GM23338 (cell line): ENCODE measurements at regions not wholly inside any gene's neighbourhood (a gene's known extent, or its start where the extent isn't known, plus 50 kb on each side); places are given as distances from the start of the nearest gene placed in this dataset.

Experiments
- ATAC-seq: fragments of 200-7000 bp; cut with Tn5 transposase; 3 replicates; pipeline ENCODE4 v1.9.1; 2020
- DNase-seq: peaks from one replicate; pipeline ENCODE4 v3.0.0-alpha.2; 2015; ENCODE audit warnings: low spot score
- H2AFZ ChIP-seq: fragments of 200-600 bp; sonication (generic); 2 replicates; pipeline ENCODE4 v1.8.0; 2016; ENCODE audit warnings: antibody characterized with exemption, mild to moderate bottlenecking, moderate library complexity
- H3F3A ChIP-seq: fragments of 200-600 bp; sonication (generic); replicated peaks from 2 replicates; pipeline ENCODE4 v1.8.0; 2017; ENCODE audit warnings: antibody characterized with exemption, mixed run types, low read depth
- H3K27ac ChIP-seq: fragments of 200-600 bp; sonication (generic); 2 replicates; pipeline ENCODE4 v1.6.1; 2016; ENCODE audit warnings: low read depth
- H3K27me3 ChIP-seq: fragments of 200-600 bp; sonication (generic); 2 replicates; pipeline ENCODE4 v1.8.0; 2016; ENCODE audit warnings: mild to moderate bottlenecking, mixed run types, moderate library complexity; ENCODE audit not compliant: insufficient read depth
- H3K36me3 ChIP-seq: fragments of 200-600 bp; sonication (generic); 2 replicates; pipeline ENCODE4 v1.8.0; 2016; ENCODE audit warnings: mild to moderate bottlenecking; ENCODE audit not compliant: insufficient read depth
- H3K4me1 ChIP-seq: fragments of 200-600 bp; sonication (generic); 2 replicates; pipeline ENCODE4 v1.8.0; 2016; ENCODE audit warnings: mild to moderate bottlenecking, moderate library complexity; ENCODE audit not compliant: insufficient read depth
- H3K4me2 ChIP-seq: fragments of 200-600 bp; sonication (generic); 2 replicates; pipeline ENCODE4 v1.7.1; 2017; ENCODE audit warnings: mixed run types
- H3K4me3 ChIP-seq: fragments of 200-600 bp; sonication (generic); 2 replicates; pipeline ENCODE4 v1.6.1; 2016; ENCODE audit warnings: mixed run types
- H3K79me2 ChIP-seq: fragments of 200-600 bp; sonication (generic); replicated peaks from 2 replicates; pipeline ENCODE4 v1.8.0; 2017; ENCODE audit warnings: mild to moderate bottlenecking; ENCODE audit not compliant: insufficient read depth
- H3K9me2 ChIP-seq: fragments of 200-600 bp; sonication (generic); 2 replicates; pipeline ENCODE4 v1.8.0; 2017; ENCODE audit not compliant: insufficient read depth
- H4K20me1 ChIP-seq: fragments of 200-600 bp; sonication (generic); replicated peaks from 2 replicates; pipeline ENCODE4 v1.8.0; 2017; ENCODE audit warnings: mild to moderate bottlenecking; ENCODE audit not compliant: insufficient read depth
- H3K27ac Mint-ChIP-seq: 2 replicates; pipeline ENCODE4 v1.8.0; 2020; ENCODE audit warnings: inconsistent platforms, mild to moderate bottlenecking, moderate library complexity, mixed read lengths
- H3K27me3 Mint-ChIP-seq: 3 replicates; pipeline ENCODE4 v1.8.0; 2022; ENCODE audit warnings: low read depth, mild to moderate bottlenecking, moderate library complexity, mixed read lengths, inconsistent platforms; ENCODE audit not compliant: insufficient read depth, poor library complexity
- H3K36me3 Mint-ChIP-seq: 3 replicates; pipeline ENCODE4 v1.8.0; 2021; ENCODE audit warnings: low read depth, mild to moderate bottlenecking, inconsistent platforms, moderate library complexity, mixed read lengths
- H3K4me1 Mint-ChIP-seq: 3 replicates; pipeline ENCODE4 v1.8.0; 2020; ENCODE audit warnings: mild to moderate bottlenecking, inconsistent platforms, mixed read lengths
- H3K4me3 Mint-ChIP-seq: 3 replicates; pipeline ENCODE4 v1.8.0; 2021; ENCODE audit warnings: moderate library complexity, mild to moderate bottlenecking, inconsistent platforms, mixed read lengths
- H3K9me3 Mint-ChIP-seq: 3 replicates; pipeline ENCODE4 v1.8.0; 2020; ENCODE audit warnings: moderate library complexity, mild to moderate bottlenecking, inconsistent platforms, mixed read lengths
- CREB1 ChIP-seq: fragments of 250-450 bp; sonication (Bioruptor Pico); IDR thresholded peaks from 2 replicates; pipeline ENCODE4 v1.5.0; 2020; ENCODE audit warnings: low read depth, mild to moderate bottlenecking, moderate library complexity
- EZH2 ChIP-seq: fragments of 200-600 bp; sonication (generic); IDR thresholded peaks from one replicate; pipeline ENCODE4 v1.8.0; 2017; ENCODE audit warnings: antibody characterized with exemption, mild to moderate bottlenecking, low read depth; ENCODE audit not compliant: unreplicated experiment
- EZH2phosphoT487 ChIP-seq: fragments of 200-600 bp; sonication (generic); IDR thresholded peaks from one replicate; pipeline ENCODE4 v1.8.1; 2018; ENCODE audit warnings: antibody characterized with exemption; ENCODE audit not compliant: unreplicated experiment
- JUNB ChIP-seq: IDR thresholded peaks from one replicate; pipeline ENCODE4 v1.6.1; 2016; ENCODE audit warnings: antibody characterized with exemption; ENCODE audit not compliant: unreplicated experiment
- NANOG ChIP-seq: IDR thresholded peaks from 2 replicates; pipeline ENCODE4 v1.6.1; 2016; ENCODE audit warnings: antibody characterized with exemption, borderline replicate concordance
- POLR2AphosphoS5 ChIP-seq: IDR thresholded peaks from 2 replicates; pipeline ENCODE4 v1.6.1; 2016; ENCODE audit warnings: antibody characterized with exemption, low read depth
- STAT1 ChIP-seq: IDR thresholded peaks from one replicate; pipeline ENCODE4 v1.6.1; 2016; ENCODE audit warnings: antibody characterized with exemption; ENCODE audit not compliant: unreplicated experiment
- ZNF114 ChIP-seq: fragments of 250-450 bp; sonication (Bioruptor Pico); IDR thresholded peaks from 2 replicates; pipeline ENCODE4 v1.5.0; 2020; ENCODE audit warnings: mild to moderate bottlenecking, moderate library complexity
- ZNF331 ChIP-seq: fragments of 250-450 bp; sonication (Bioruptor Pico); IDR thresholded peaks from 2 replicates; pipeline ENCODE4 v1.5.0; 2020; ENCODE audit warnings: low read depth, mild to moderate bottlenecking, moderate library complexity
- TF ChIP-seq, protein P1 (sequence below): fragments of 250-450 bp; sonication (Bioruptor Pico); IDR thresholded peaks from 2 replicates; pipeline ENCODE4 v1.5.0; 2020; ENCODE audit warnings: mild to moderate bottlenecking, moderate library complexity
- TF ChIP-seq, protein P2 (sequence below): IDR thresholded peaks from 2 replicates; pipeline ENCODE4 v1.6.1; 2016; ENCODE audit warnings: antibody characterized with exemption
- TF ChIP-seq, protein P3 (sequence below): IDR thresholded peaks from one replicate; pipeline ENCODE4 v1.6.1; 2018; ENCODE audit warnings: antibody characterized with exemption; ENCODE audit not compliant: unreplicated experiment
- TF ChIP-seq, protein P4 (sequence below), 2 experiments: fragments of 200-600 bp in 1 of 2; sonication (generic) in 1 of 2; conservative IDR thresholded peaks; 2 replicates each; pipeline versions ENCODE4 v1.5.1 to v1.6.1; 2016 to 2017; ENCODE audit warnings: antibody characterized with exemption in 2 of 2, low read depth in 2 of 2, mild to moderate bottlenecking in 2 of 2, moderate library complexity in 1 of 2

- no peak overlapping the region for H3K4me3 ChIP-seq
- H4K20me1 ChIP-seq = no peaks in the 10 kb centered on the region
- ATAC-seq (no peak), DNase-seq (no peak)
- Mint-ChIP-seq H3K4me1 (peaks cover 33% of the 10 kb centered on the region), H3K9me3 (no peaks in the 10 kb centered on the region), H3K27me3 (peaks cover 5% of the 10 kb centered on the region), H3K4me3 (no peak overlapping the region), H3K27ac (no peak overlapping the region), H3K36me3 (no peaks in the 10 kb centered on the region)
- peaks cover 9% of the 10 kb centered on the region for H3K4me1 ChIP-seq
- H3K27ac ChIP-seq = no peak overlapping the region
- no peaks in the 10 kb centered on the region for H3F3A ChIP-seq
- H3K36me3 ChIP-seq = no peaks in the 10 kb centered on the region
- H3K27me3 ChIP-seq = no peaks in the 10 kb centered on the region
- H3K4me2 ChIP-seq = no peak overlapping the region
- H3K9me2 ChIP-seq = no peaks in the 10 kb centered on the region
- no peaks in the 10 kb centered on the region for H3K79me2 ChIP-seq
- no peak overlapping the region; the same call in 1 of the 2 replicates for H2AFZ ChIP-seq
- no peak for TF ChIP-seq ZNF114
- no peak for TF ChIP-seq STAT1
- TF ChIP-seq EZH2 = no peak
- no peak for TF ChIP-seq EZH2phosphoT487
- TF ChIP-seq, protein P1, sequence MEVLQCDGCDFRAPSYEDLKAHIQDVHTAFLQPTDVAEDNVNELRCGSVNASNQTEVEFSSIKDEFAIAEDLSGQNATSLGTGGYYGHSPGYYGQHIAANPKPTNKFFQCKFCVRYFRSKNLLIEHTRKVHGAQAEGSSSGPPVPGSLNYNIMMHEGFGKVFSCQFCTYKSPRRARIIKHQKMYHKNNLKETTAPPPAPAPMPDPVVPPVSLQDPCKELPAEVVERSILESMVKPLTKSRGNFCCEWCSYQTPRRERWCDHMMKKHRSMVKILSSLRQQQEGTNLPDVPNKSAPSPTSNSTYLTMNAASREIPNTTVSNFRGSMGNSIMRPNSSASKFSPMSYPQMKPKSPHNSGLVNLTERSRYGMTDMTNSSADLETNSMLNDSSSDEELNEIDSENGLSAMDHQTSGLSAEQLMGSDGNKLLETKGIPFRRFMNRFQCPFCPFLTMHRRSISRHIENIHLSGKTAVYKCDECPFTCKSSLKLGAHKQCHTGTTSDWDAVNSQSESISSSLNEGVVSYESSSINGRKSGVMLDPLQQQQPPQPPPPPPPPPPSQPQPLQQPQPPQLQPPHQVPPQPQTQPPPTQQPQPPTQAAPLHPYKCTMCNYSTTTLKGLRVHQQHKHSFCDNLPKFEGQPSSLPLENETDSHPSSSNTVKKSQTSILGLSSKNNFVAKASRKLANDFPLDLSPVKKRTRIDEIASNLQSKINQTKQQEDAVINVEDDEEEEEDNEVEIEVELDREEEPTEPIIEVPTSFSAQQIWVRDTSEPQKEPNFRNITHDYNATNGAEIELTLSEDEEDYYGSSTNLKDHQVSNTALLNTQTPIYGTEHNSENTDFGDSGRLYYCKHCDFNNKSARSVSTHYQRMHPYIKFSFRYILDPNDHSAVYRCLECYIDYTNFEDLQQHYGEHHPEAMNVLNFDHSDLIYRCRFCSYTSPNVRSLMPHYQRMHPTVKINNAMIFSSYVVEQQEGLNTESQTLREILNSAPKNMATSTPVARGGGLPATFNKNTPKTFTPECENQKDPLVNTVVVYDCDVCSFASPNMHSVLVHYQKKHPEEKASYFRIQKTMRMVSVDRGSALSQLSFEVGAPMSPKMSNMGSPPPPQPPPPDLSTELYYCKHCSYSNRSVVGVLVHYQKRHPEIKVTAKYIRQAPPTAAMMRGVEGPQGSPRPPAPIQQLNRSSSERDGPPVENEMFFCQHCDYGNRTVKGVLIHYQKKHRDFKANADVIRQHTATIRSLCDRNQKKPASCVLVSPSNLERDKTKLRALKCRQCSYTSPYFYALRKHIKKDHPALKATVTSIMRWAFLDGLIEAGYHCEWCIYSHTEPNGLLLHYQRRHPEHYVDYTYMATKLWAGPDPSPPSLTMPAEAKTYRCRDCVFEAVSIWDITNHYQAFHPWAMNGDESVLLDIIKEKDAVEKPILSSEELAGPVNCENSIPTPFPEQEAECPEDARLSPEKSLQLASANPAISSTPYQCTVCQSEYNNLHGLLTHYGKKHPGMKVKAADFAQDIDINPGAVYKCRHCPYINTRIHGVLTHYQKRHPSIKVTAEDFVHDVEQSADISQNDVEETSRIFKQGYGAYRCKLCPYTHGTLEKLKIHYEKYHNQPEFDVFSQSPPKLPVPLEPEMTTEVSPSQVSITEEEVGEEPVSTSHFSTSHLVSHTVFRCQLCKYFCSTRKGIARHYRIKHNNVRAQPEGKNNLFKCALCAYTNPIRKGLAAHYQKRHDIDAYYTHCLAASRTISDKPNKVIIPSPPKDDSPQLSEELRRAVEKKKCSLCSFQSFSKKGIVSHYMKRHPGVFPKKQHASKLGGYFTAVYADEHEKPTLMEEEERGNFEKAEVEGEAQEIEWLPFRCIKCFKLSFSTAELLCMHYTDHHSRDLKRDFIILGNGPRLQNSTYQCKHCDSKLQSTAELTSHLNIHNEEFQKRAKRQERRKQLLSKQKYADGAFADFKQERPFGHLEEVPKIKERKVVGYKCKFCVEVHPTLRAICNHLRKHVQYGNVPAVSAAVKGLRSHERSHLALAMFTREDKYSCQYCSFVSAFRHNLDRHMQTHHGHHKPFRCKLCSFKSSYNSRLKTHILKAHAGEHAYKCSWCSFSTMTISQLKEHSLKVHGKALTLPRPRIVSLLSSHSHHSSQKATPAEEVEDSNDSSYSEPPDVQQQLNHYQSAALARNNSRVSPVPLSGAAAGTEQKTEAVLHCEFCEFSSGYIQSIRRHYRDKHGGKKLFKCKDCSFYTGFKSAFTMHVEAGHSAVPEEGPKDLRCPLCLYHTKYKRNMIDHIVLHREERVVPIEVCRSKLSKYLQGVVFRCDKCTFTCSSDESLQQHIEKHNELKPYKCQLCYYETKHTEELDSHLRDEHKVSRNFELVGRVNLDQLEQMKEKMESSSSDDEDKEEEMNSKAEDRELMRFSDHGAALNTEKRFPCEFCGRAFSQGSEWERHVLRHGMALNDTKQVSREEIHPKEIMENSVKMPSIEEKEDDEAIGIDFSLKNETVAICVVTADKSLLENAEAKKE (CRISPR knock-in tag) = no peak
- TF ChIP-seq, protein P2, sequence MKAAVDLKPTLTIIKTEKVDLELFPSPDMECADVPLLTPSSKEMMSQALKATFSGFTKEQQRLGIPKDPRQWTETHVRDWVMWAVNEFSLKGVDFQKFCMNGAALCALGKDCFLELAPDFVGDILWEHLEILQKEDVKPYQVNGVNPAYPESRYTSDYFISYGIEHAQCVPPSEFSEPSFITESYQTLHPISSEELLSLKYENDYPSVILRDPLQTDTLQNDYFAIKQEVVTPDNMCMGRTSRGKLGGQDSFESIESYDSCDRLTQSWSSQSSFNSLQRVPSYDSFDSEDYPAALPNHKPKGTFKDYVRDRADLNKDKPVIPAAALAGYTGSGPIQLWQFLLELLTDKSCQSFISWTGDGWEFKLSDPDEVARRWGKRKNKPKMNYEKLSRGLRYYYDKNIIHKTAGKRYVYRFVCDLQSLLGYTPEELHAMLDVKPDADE = no peak
- TF ChIP-seq, protein P3, sequence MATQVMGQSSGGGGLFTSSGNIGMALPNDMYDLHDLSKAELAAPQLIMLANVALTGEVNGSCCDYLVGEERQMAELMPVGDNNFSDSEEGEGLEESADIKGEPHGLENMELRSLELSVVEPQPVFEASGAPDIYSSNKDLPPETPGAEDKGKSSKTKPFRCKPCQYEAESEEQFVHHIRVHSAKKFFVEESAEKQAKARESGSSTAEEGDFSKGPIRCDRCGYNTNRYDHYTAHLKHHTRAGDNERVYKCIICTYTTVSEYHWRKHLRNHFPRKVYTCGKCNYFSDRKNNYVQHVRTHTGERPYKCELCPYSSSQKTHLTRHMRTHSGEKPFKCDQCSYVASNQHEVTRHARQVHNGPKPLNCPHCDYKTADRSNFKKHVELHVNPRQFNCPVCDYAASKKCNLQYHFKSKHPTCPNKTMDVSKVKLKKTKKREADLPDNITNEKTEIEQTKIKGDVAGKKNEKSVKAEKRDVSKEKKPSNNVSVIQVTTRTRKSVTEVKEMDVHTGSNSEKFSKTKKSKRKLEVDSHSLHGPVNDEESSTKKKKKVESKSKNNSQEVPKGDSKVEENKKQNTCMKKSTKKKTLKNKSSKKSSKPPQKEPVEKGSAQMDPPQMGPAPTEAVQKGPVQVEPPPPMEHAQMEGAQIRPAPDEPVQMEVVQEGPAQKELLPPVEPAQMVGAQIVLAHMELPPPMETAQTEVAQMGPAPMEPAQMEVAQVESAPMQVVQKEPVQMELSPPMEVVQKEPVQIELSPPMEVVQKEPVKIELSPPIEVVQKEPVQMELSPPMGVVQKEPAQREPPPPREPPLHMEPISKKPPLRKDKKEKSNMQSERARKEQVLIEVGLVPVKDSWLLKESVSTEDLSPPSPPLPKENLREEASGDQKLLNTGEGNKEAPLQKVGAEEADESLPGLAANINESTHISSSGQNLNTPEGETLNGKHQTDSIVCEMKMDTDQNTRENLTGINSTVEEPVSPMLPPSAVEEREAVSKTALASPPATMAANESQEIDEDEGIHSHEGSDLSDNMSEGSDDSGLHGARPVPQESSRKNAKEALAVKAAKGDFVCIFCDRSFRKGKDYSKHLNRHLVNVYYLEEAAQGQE = no peak
- TF ChIP-seq, protein P4, sequence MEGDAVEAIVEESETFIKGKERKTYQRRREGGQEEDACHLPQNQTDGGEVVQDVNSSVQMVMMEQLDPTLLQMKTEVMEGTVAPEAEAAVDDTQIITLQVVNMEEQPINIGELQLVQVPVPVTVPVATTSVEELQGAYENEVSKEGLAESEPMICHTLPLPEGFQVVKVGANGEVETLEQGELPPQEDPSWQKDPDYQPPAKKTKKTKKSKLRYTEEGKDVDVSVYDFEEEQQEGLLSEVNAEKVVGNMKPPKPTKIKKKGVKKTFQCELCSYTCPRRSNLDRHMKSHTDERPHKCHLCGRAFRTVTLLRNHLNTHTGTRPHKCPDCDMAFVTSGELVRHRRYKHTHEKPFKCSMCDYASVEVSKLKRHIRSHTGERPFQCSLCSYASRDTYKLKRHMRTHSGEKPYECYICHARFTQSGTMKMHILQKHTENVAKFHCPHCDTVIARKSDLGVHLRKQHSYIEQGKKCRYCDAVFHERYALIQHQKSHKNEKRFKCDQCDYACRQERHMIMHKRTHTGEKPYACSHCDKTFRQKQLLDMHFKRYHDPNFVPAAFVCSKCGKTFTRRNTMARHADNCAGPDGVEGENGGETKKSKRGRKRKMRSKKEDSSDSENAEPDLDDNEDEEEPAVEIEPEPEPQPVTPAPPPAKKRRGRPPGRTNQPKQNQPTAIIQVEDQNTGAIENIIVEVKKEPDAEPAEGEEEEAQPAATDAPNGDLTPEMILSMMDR (conservative IDR thresholded peaks at IDR 0.05; ENCODE audit: low read depth in 2 of 2) = no peak
- TF ChIP-seq POLR2AphosphoS5 = no peak
- TF ChIP-seq NANOG = no peak
- no peak for TF ChIP-seq JUNB
- no peak for TF ChIP-seq CREB1 (CRISPR knock-in tag)
- TF ChIP-seq ZNF331 (CRISPR knock-in tag) = no peak
Measured at GRCh38 chr10:7485799-7486198, 75.0 kb upstream of the SFMBT2 start.
